H9 (cell line): ENCODE measurements at regions not wholly inside any gene's neighbourhood (a gene's known extent, or its start where the extent isn't known, plus 50 kb on each side); places are given as distances from the start of the nearest gene placed in this dataset.

ENCODE experiments used
- DNase-seq: peaks from one replicate; pipeline ENCODE4 v3.0.0-alpha.2; 2017
- H2AFZ ChIP-seq: one replicate; pipeline ENCODE4 v1.6.1; 2013; ENCODE audit warnings: mild to moderate bottlenecking, low read length, control low read depth, moderate library complexity
- H2AK5ac ChIP-seq: 2 replicates; pipeline ENCODE4 v1.6.1; 2013; ENCODE audit warnings: low read length, control low read depth, mixed read lengths; ENCODE audit not compliant: insufficient read length
- H2BK120ac ChIP-seq: one replicate; pipeline ENCODE4 v1.6.1; 2013; ENCODE audit warnings: low read depth, mild to moderate bottlenecking, low read length, control low read depth, inconsistent platforms; ENCODE audit not compliant: poor library complexity, severe bottlenecking
- H2BK12ac ChIP-seq: 2 replicates; pipeline ENCODE4 v1.6.1; 2013; ENCODE audit warnings: low read length, control low read depth, mixed read lengths, low read depth; ENCODE audit not compliant: insufficient read length
- H2BK15ac ChIP-seq: 2 replicates; pipeline ENCODE4 v1.6.1; 2013; ENCODE audit warnings: low read depth, low read length, control low read depth
- H2BK20ac ChIP-seq: one replicate; pipeline ENCODE4 v1.6.1; 2013; ENCODE audit warnings: low read depth, mild to moderate bottlenecking, low read length, control low read depth, inconsistent platforms; ENCODE audit not compliant: poor library complexity, severe bottlenecking
- H2BK5ac ChIP-seq: 2 replicates; pipeline ENCODE4 v1.6.1; 2013; ENCODE audit warnings: low read length, control low read depth, mixed read lengths; ENCODE audit not compliant: insufficient read length
- H3K14ac ChIP-seq: 2 replicates; pipeline ENCODE4 v1.6.1; 2013; ENCODE audit warnings: low read length, control low read depth; ENCODE audit not compliant: insufficient read depth
- H3K18ac ChIP-seq: 2 replicates; pipeline ENCODE4 v1.6.1; 2013; ENCODE audit warnings: low read depth, mild to moderate bottlenecking, mixed read lengths, low read length, control low read depth; ENCODE audit not compliant: insufficient read length
- H3K23ac ChIP-seq: 2 replicates; pipeline ENCODE4 v1.6.1; 2013; ENCODE audit warnings: low read length, control low read depth, mixed read lengths, low read depth; ENCODE audit not compliant: insufficient read length
- H3K23me2 ChIP-seq: 2 replicates; pipeline ENCODE4 v1.6.1; 2013; ENCODE audit warnings: low read depth, mild to moderate bottlenecking, mixed read lengths, low read length, control low read depth; ENCODE audit not compliant: insufficient read length, poor library complexity, severe bottlenecking
- H3K27ac ChIP-seq: 2 replicates; pipeline ENCODE4 v1.5.1; 2013; ENCODE audit warnings: low read length, control low read depth, mixed read lengths, low read depth; ENCODE audit not compliant: insufficient read length
- H3K27me3 ChIP-seq: 2 replicates; pipeline ENCODE4 v1.6.1; 2013; ENCODE audit warnings: low read length, control low read depth, inconsistent platforms; ENCODE audit not compliant: insufficient read depth
- H3K4ac ChIP-seq: 2 replicates; pipeline ENCODE4 v1.6.1; 2013; ENCODE audit warnings: low read depth, mild to moderate bottlenecking, control low read depth, inconsistent platforms, low read length, moderate library complexity
- H3K4me1 ChIP-seq: 2 replicates; pipeline ENCODE4 v1.6.1; 2013; ENCODE audit warnings: low read length, control low read depth, inconsistent platforms; ENCODE audit not compliant: insufficient read depth
- H3K4me2 ChIP-seq: 2 replicates; pipeline ENCODE4 v1.6.1; 2013; ENCODE audit warnings: low read length, control low read depth, mixed read lengths; ENCODE audit not compliant: insufficient read length, insufficient read depth
- H3K56ac ChIP-seq: 2 replicates; pipeline ENCODE4 v1.6.1; 2013; ENCODE audit warnings: low read depth, mild to moderate bottlenecking, mixed read lengths, low read length, control low read depth; ENCODE audit not compliant: insufficient read length
- H3K79me1 ChIP-seq: 2 replicates; pipeline ENCODE4 v1.6.1; 2013; ENCODE audit warnings: low read depth, mild to moderate bottlenecking, moderate library complexity, low read length, control low read depth, inconsistent platforms; ENCODE audit not compliant: insufficient read depth, poor library complexity, severe bottlenecking
- H3K79me2 ChIP-seq: 2 replicates; pipeline ENCODE4 v1.6.1; 2013; ENCODE audit warnings: low read length, control low read depth, inconsistent platforms; ENCODE audit not compliant: insufficient read depth
- H3K9ac ChIP-seq: 2 replicates; pipeline ENCODE4 v1.6.1; 2013; ENCODE audit warnings: low read length, control low read depth, mixed read lengths; ENCODE audit not compliant: insufficient read length; ENCODE audit errors: extremely low read depth
- H3K9me3 ChIP-seq: one replicate; pipeline ENCODE4 v1.6.1; 2013; ENCODE audit warnings: low read depth, low read length, inconsistent platforms; ENCODE audit not compliant: control insufficient read depth
- H3T11ph ChIP-seq: one replicate; pipeline ENCODE4 v1.6.1; 2013; ENCODE audit warnings: mild to moderate bottlenecking, low read length, control low read depth, inconsistent platforms
- H4K20me1 ChIP-seq: one replicate; pipeline ENCODE4 v1.6.1; 2013; ENCODE audit not compliant: control insufficient read depth, insufficient read length, insufficient read depth
- H4K5ac ChIP-seq: 2 replicates; pipeline ENCODE4 v1.6.1; 2013; ENCODE audit warnings: low read depth, mild to moderate bottlenecking, mixed read lengths, low read length, control low read depth; ENCODE audit not compliant: insufficient read length
- H4K8ac ChIP-seq: replicated peaks from 2 replicates; pipeline ENCODE4 v1.6.1; 2013; ENCODE audit warnings: low read length, control low read depth, mixed read lengths, low read depth; ENCODE audit not compliant: insufficient read length
- H4K91ac ChIP-seq: 2 replicates; pipeline ENCODE4 v1.6.1; 2013; ENCODE audit warnings: low read depth, mild to moderate bottlenecking, moderate library complexity, mixed read lengths, low read length, control low read depth; ENCODE audit not compliant: insufficient read length
- H3K27ac Mint-ChIP-seq, 3 experiments: 2 replicates in 2 of 3; 3 replicates in 1 of 3; pipeline ENCODE4 v1.8.0; 2020 to 2021; ENCODE audit warnings: mixed read lengths in 3 of 3, mild to moderate bottlenecking in 1 of 3, moderate library complexity in 1 of 3
- H3K27me3 Mint-ChIP-seq: 2 replicates; pipeline ENCODE4 v1.8.0; 2021; ENCODE audit warnings: low read depth, mild to moderate bottlenecking, moderate library complexity, mixed read lengths
- H3K36me3 Mint-ChIP-seq, 3 experiments: 2 replicates in 2 of 3; 3 replicates in 1 of 3; pipeline ENCODE4 v1.8.0; 2020 to 2021; ENCODE audit warnings: low read depth in 3 of 3, mixed read lengths in 3 of 3; ENCODE audit not compliant: insufficient read depth in 1 of 3
- H3K4me1 Mint-ChIP-seq, 2 experiments: 2 replicates each; pipeline ENCODE4 v1.8.0; 2020; ENCODE audit warnings: mixed read lengths in 2 of 2
- H3K4me3 Mint-ChIP-seq, 2 experiments: 2 replicates in 1 of 2; 3 replicates in 1 of 2; pipeline ENCODE4 v1.8.0; 2020 to 2021; ENCODE audit warnings: mild to moderate bottlenecking in 2 of 2, mixed read lengths in 2 of 2, moderate library complexity in 1 of 2
- H3K9me3 Mint-ChIP-seq, 2 experiments: 2 replicates in 1 of 2; 3 replicates in 1 of 2; pipeline ENCODE4 v1.8.0; 2020; ENCODE audit warnings: mild to moderate bottlenecking in 2 of 2, mixed read lengths in 2 of 2, moderate library complexity in 1 of 2
- CTCF ChIP-seq: fragments of 200-600 bp; sonication (generic); conservative IDR thresholded peaks from 3 replicates; pipeline ENCODE4 v1.8.0; 2021; ENCODE audit warnings: antibody characterized with exemption, mild to moderate bottlenecking
- WGBS: extraction: QIAGEN DNeasy Blood & Tissue Kit; methylation state at CpG from one replicate; pipeline ENCODE4 v1.1.7; 2013; ENCODE audit warnings: missing lambda C conversion rate, low lambda C conversion rate, mixed read lengths; ENCODE audit not compliant: insufficient read length; ENCODE audit errors: extremely low coverage; 5-methylcytosine and 5-hydroxymethylcytosine counted together

- no peaks in the 10 kb centered on the region for H4K20me1 ChIP-seq
- no peak overlapping the region for H3K9ac ChIP-seq
- no peak overlapping the region for H2BK120ac ChIP-seq
- DNase-seq: no peak
- no CpG with 5 or more reads among the region's 7 CpGs for WGBS
- H3K14ac ChIP-seq: no peak overlapping the region
- H3K79me2 ChIP-seq: no peaks in the 10 kb centered on the region
- no peak overlapping the region for H3K4me2 ChIP-seq
- no peak overlapping the region for H2BK5ac ChIP-seq
- H3T11ph ChIP-seq: peak overlapping the region; percentile 54
- H2BK15ac ChIP-seq: no peak overlapping the region
- H3K23me2 ChIP-seq: no peaks in the 10 kb centered on the region
- H3K4me1 ChIP-seq: peaks cover 6% of the 10 kb centered on the region; the same call in 1 of the 2 replicates
- H2AFZ ChIP-seq: no peak overlapping the region
- H3K27me3 Mint-ChIP-seq: no peaks in the 10 kb centered on the region
- no peak overlapping the region for H3K4ac ChIP-seq
- peaks cover 34 to 37% of the 10 kb centered on the region in 2 experiments for H3K4me1 Mint-ChIP-seq
- no peak overlapping the region for H3K56ac ChIP-seq
- no peak overlapping the region for H3K27ac Mint-ChIP-seq
- no peak overlapping the region for H4K8ac ChIP-seq
- H3K27ac ChIP-seq: no peak overlapping the region
- H3K27me3 ChIP-seq: no peaks in the 10 kb centered on the region
- no peak overlapping the region for H4K5ac ChIP-seq
- H3K18ac ChIP-seq: no peak overlapping the region
- no peak overlapping the region for H2AK5ac ChIP-seq
- H3K4me3 Mint-ChIP-seq: no peak overlapping the region
- no peaks in the 10 kb centered on the region for H3K79me1 ChIP-seq
- no peak for TF ChIP-seq CTCF
- no peak overlapping the region for H4K91ac ChIP-seq
- H3K23ac ChIP-seq: no peak overlapping the region
- no peaks in the 10 kb centered on the region for H3K9me3 ChIP-seq
- H3K9me3 Mint-ChIP-seq: no peaks in the 10 kb centered on the region; a peak in 1 of 5 replicates
- no peak overlapping the region for H2BK20ac ChIP-seq
- H2BK12ac ChIP-seq: no peak overlapping the region
- H3K36me3 Mint-ChIP-seq: peaks cover 0 to 3% (median 2%) of the 10 kb centered on the region in 3 experiments; a peak in 1 of 7 replicates
Measured at GRCh38 chr1:59055908-59056719, 240.8 kb upstream of the FGGY start.
